ENCODE measurements at regions not wholly inside any gene's neighbourhood (a gene's known extent, or its start where the extent isn't known, plus 50 kb on each side); places are given as distances from the start of the nearest gene placed in this dataset.

GRCh38 chr6:140441256-140441655 is 1066.8 kb upstream of the CITED2 start:
- no peak for TF ChIP-seq ZNF274 (IDR thresholded peaks at IDR 0.05; ENCODE audit: low read depth, low read length)
- TF ChIP-seq YY1 (IDR thresholded peaks at IDR 0.05; ENCODE audit: insufficient read depth, insufficient read length) = no peak
- TF ChIP-seq SUZ12 (IDR thresholded peaks at IDR 0.05; ENCODE audit: extremely low read depth, insufficient read depth, insufficient read length) = no peak
